ENCODE measurements at regions not wholly inside any gene's neighbourhood (a gene's known extent, or its start where the extent isn't known, plus 50 kb on each side); places are given as distances from the start of the nearest gene placed in this dataset.
"Not testable (repeated sequence)": the region's sequence is repeated elsewhere in the genome, so short reads cannot be mapped to it uniquely, and the experiment has no call there.

- not testable (repeated sequence) for TF ChIP-seq CTCF (conservative IDR thresholded peaks at IDR 0.05 in 1 of 2, IDR thresholded peaks at IDR 0.05 in 1 of 2; ENCODE audit: extremely low read depth in 1 of 2, insufficient read depth in 1 of 2, low read depth in 1 of 2, low read length in 2 of 2); EZH2 (IDR thresholded peaks at IDR 0.05; ENCODE audit: borderline replicate concordance, low read length)
Measured at GRCh38 chr21:15298755-15299154, 234.0 kb upstream of the NRIP1 start.
